ENCODE measurements at regions not wholly inside any gene's neighbourhood (a gene's known extent, or its start where the extent isn't known, plus 50 kb on each side); places are given as distances from the start of the nearest gene placed in this dataset.
A peak's percentile ranks its signal among the peaks of the same experiment; 100 is the strongest.

DNA sequence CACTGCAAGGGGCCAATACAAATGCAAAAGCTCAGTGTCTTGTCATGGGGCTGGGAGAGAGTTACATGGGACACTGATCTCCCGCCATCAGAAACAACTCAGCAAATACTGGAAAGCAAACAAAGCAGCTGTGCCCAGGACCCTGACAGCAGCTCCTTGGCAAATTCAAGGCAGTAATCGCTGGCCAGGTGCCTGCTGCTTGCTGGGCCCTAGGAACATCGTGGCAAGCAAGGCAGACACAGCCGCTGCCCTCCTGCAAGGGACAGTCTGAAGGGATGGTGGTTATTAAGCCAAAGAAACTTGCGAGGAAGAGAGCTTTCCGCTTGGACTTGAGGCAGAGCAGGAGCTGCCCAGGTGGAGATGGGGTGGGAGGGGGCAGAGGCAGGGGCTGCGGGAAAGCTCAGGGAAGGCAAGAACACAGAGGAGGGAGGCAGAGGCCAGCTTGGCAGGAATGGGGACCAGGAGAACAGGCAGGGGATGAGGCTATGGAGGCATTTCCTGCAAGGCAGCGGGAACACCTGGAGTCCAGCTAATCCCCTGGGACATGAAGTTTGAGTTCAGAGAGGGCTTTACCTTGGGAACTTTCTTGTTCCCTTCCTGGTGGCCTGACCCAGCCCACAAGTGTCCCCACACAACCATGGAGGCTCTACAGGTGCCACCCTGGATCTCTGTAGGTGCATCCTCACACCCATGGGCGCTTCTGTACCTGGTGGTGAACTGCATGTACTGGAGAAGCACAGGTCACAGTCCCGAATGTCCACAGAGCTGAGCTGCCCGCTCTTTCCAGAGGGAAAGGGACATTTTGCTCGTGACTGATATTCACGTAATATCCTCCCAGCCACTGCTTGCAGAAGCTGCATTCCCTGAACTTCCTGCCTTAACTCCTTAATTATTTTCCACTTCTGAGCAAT, 78.7 kb upstream of the ATP2B2 start:
- no peak for DNase-seq (ENCODE audit: low read depth in 4 of 4, low spot score in 1 of 4)

GRCh38 chr3:10585945-10586344, 80.6 kb upstream of the ATP2B2 start:
- no peak for DNase-seq (ENCODE audit: low read depth in 4 of 4, low spot score in 1 of 4)

- peak in 2 of 4 experiments; percentile 15 to 16 for DNase-seq (ENCODE audit: low read depth in 4 of 4, low spot score in 1 of 4)
Measured at GRCh38 chr3:10594915-10595314, 89.5 kb upstream of the ATP2B2 start.

DNA sequence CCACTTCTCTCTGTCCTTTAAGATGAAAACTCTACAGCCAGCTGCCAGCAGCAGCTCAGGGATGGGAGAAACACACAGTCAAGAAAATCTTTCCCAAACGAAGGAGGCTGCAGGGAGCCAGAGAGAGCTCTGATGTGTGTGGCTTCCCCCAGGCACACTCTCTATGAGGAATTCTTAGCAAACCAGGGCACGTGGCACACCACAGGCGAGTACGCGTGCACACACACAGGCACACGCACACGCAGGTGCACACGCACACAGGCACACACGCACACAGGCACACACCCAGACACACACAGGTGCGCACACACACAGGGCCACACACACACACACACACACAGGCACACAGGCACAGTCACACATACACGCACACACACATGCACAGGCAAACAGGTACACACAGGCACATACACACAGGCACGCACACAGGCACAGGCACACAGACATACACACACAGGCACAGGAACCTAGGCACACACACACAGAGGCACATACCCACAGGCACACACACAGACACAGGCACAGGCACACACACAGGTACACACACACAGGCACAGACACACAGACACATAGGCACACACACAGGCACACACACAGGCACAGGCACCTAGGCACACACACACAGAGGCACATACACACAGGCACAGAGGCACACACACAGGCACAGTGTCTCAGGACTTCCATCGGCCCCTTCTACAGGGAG, 91.5 kb upstream of the ATP2B2 start:
- DNase-seq (ENCODE audit: low read depth in 4 of 4, low spot score in 1 of 4) = no peak

- no peak for DNase-seq (ENCODE audit: low read depth in 4 of 4, low spot score in 1 of 4)
Measured at GRCh38 chr3:10597733-10598132, 92.3 kb upstream of the ATP2B2 start.

DNA sequence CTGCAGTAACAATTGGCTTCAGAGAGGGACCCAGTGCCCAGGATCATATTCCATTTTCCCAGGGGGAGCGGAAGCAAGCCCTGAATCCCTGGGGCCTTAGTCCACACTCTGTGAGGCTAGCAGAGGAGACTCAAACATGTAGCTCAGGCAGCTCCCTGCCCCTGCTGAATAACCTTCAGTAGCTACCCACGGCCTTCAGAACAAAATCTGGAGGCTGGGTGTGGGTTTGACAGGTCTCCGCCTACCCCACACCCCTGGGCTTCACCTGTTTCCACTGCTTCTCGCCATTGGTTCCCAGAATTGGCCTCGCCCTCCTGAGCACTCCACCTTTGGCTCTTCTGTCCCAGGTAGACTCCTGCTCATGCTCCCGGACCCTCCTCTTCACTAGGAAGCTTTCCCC, 93.6 kb upstream of the ATP2B2 start:
- no peak for DNase-seq (ENCODE audit: low read depth in 4 of 4, low spot score in 1 of 4)

- DNase-seq (ENCODE audit: low read depth in 4 of 4, low spot score in 1 of 4) = no peak
Measured at GRCh38 chr3:10599444-10599843, 94.1 kb upstream of the ATP2B2 start.

DNA sequence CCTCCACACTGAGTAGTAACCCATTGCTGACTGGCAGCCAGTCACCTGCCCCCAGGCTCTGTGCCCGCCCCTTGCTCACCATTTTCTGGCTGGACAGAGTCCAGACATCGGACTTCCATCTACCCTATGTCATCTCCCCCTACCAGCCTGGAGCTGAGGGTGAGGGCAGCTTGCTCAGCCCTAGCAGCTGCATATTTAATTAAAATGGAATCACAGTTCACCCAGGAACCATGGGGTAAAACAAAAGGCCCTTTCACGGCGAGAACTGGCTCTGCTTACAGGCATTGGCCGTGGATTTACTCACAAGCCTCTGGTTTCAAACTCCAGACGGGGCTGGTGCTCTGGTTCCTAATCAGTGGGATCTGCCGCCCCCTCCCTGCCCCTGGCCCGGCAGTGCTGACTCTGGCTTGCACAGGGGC, 94.9 kb upstream of the ATP2B2 start:
- no peak for DNase-seq (ENCODE audit: low read depth in 4 of 4, low spot score in 1 of 4)

GRCh38 chr3:10600726-10601125, 95.3 kb upstream of the ATP2B2 start:
- no peak for DNase-seq (ENCODE audit: low read depth in 4 of 4, low spot score in 1 of 4)

- no peak for DNase-seq (ENCODE audit: low read depth in 4 of 4, low spot score in 1 of 4)
Measured at GRCh38 chr3:10601151-10601856, 95.9 kb upstream of the ATP2B2 start.

- no peak for DNase-seq (ENCODE audit: low read depth in 4 of 4, low spot score in 1 of 4)
Measured at GRCh38 chr3:10601857-10602230, 96.5 kb upstream of the ATP2B2 start.

DNA sequence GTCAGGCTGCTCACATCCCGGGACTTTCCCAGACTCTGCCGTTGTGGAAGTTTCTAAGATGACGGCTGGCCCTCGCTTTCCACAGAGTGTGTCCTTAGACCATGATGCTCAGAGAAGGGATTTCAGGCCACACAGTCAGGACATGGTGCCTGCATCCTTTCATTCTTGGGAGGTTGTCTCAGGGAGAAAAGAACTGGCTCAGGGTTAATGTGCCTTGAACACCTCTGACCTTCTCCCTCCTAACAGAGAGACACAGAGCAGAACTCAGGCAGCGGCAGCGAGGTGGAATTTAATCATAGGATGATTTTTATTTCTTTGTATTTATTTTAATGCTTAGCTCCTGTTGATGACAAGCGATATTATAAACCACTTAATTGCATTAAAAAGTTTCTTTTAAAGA, 96.9 kb upstream of the ATP2B2 start:
- DNase-seq (ENCODE audit: low read depth in 4 of 4, low spot score in 1 of 4) = no peak

DNA sequence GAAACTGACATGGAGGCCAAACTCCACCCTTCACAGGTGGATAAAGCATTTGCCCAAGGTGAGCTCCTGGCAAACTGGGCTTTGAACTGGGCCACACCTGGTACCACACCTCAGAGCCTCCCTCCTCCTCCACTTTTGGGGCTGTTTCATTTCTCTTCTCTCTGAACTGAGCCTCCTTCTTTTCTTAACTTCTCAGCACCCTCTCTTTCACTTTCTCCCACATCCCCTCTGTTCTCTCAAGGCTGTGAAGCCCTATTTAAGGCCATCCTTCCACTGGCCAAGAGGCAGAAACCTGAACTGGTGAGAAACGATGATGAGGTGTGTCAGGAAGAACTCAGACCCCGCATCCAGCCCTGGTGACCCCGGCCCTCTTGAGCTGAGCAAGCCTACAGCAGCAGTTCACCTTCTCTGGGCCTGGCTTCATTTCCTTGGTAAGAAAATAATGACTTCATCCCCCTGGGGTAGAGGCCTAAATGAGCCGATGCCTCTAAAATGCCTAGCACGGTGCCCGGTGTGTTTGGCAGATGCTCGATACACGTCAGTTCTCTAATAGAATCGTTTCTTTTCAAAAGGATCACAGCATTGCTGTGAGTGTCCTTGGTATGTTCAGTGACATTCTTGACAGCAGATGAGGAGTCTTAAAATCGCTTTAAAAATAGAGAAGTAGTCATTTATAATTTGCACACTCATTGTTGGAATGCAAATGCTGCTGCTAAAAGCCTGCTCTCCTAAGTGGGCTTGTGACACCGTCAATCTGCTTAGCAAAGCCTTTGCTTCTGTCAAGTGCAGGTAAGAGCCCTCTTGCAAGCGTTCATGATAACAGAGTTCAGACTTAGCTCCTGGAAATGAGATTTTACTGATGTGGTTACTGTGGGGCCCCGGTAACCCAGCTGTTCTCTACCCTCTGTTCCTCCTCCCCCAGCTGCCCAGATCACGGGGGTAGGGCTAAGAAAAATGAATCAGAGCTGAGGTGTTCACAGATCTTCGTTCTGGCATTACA, 97.7 kb upstream of the ATP2B2 start:
- peak; percentile 13 to 45 (median 24) for DNase-seq (ENCODE audit: low read depth in 4 of 4, low spot score in 1 of 4)

- no peak for DNase-seq (ENCODE audit: low read depth in 4 of 4, low spot score in 1 of 4)
Measured at GRCh38 chr3:10609134-10609533, 103.7 kb upstream of the ATP2B2 start.

GRCh38 chr3:10614168-10614567, 108.8 kb upstream of the ATP2B2 start:
- DNase-seq (ENCODE audit: low read depth in 4 of 4, low spot score in 1 of 4) = no peak

DNA sequence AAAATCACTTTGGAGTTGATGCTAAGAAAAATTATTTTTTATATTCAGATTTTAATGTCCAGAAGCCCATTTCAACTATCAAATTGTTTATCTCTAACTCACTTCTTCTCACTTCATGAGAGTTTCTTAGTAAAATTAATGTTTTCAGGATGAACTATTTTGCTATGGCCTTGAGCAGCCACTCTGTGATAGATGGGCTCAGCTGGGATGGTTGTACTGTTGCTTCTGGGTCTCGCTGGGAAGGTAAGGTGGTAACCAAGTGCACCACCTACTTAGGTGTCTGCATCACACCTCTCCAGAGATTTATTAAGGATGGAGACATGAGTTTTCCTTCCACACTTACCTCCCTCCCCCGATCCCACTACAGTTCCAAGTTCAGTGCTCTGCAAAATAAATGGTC, 110.3 kb upstream of the ATP2B2 start:
- DNase-seq (ENCODE audit: low read depth in 4 of 4, low spot score in 1 of 4) = no peak

GRCh38 chr3:10616321-10616720, 110.9 kb upstream of the ATP2B2 start:
- no peak for DNase-seq (ENCODE audit: low read depth in 4 of 4, low spot score in 1 of 4)

- DNase-seq (ENCODE audit: low read depth in 4 of 4, low spot score in 1 of 4) = no peak
Measured at GRCh38 chr3:10619989-10620832, 114.8 kb upstream of the ATP2B2 start.

DNA sequence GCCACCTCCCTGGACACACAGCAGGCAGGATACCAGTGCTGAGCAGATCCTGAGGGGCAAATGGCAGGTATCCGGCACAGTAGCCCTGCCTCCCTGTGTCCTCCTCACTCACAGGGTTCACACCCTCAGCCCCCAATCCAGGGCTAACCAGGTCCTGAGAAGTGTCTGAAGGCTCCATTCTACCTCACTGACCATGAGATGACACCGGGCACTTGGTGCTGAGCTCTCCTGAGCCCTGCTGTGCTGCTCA, 115.4 kb upstream of the ATP2B2 start:
- DNase-seq (ENCODE audit: low read depth in 4 of 4, low spot score in 1 of 4) = no peak
